IMR-90 (cell line): ENCODE measurements at regions not wholly inside any gene's neighbourhood (a gene's known extent, or its start where the extent isn't known, plus 50 kb on each side); places are given as distances from the start of the nearest gene placed in this dataset.

Source experiments
- ATAC-seq: fragments of 200-7000 bp; cut with Tn5 transposase; 2 replicates; pipeline ENCODE4 v1.9.1; 2020; ENCODE audit warnings: low read depth, mild to moderate bottlenecking, moderate library complexity
- BruUV-seq: library from RNA; stranded (reverse); fragments of 400-500 nt; replicated peaks from 2 replicates; lab custom pipeline; 2021; lab: Mats Ljungman, UMichigan
- CTCF ChIA-PET: fragments of 300-600 bp; formaldehyde crosslinking; extraction: SDS; loops from one replicate; lab custom pipeline; 2021; ENCODE audit warnings: antibody characterized with exemption; lab: Yijun Ruan, JAX
- POLR2A ChIA-PET: fragments of 300-600 bp; sonication (Branson Sonifier 250); formaldehyde crosslinking; loops from one replicate; lab custom pipeline; 2022; ENCODE audit warnings: antibody characterized with exemption; ENCODE audit not compliant: unreplicated experiment; lab: Charles Lee
- DNase-seq: peaks from one replicate; pipeline ENCODE4 v3.0.0; 2013
- H2AFZ ChIP-seq: replicated peaks from 2 replicates; pipeline ENCODE3; 2013; ENCODE audit warnings: low read length, mild to moderate bottlenecking; ENCODE audit not compliant: poor library complexity
- H2AK5ac ChIP-seq: 2 replicates; pipeline ENCODE4 v1.6.1; 2013; ENCODE audit warnings: low read depth, low read length, inconsistent platforms
- H2AK9ac ChIP-seq: replicated peaks from 2 replicates; pipeline ENCODE3; 2013; ENCODE audit warnings: mild to moderate bottlenecking, low read depth, low read length, moderate library complexity; ENCODE audit not compliant: poor library complexity
- H2BK120ac ChIP-seq: 2 replicates; pipeline ENCODE4 v1.6.1; 2013; ENCODE audit warnings: low read depth, low read length, inconsistent platforms
- H2BK15ac ChIP-seq: 3 replicates; pipeline ENCODE4 v1.6.1; 2013; ENCODE audit warnings: low read depth, low read length, inconsistent platforms
- H2BK20ac ChIP-seq: 2 replicates; pipeline ENCODE4 v1.6.1; 2013; ENCODE audit warnings: low read depth, mild to moderate bottlenecking, inconsistent platforms, low read length, moderate library complexity
- H2BK5ac ChIP-seq: 2 replicates; pipeline ENCODE4 v1.6.1; 2013; ENCODE audit warnings: mild to moderate bottlenecking, low read depth, low read length, inconsistent platforms; ENCODE audit not compliant: poor library complexity, severe bottlenecking
- H3K14ac ChIP-seq: replicated peaks from 2 replicates; pipeline ENCODE4 v1.6.1; 2013; ENCODE audit warnings: low read depth, low read length, inconsistent platforms
- H3K18ac ChIP-seq: 2 replicates; pipeline ENCODE4 v1.6.1; 2013; ENCODE audit warnings: low read depth, low read length, control low read depth
- H3K23ac ChIP-seq: 2 replicates; pipeline ENCODE4 v1.6.1; 2013; ENCODE audit warnings: low read depth, low read length, inconsistent platforms
- H3K27ac ChIP-seq: 2 replicates; pipeline ENCODE4 v1.5.1; 2013; ENCODE audit warnings: mild to moderate bottlenecking, control low read depth, low read length; ENCODE audit not compliant: insufficient read depth
- H3K27me3 ChIP-seq: 2 replicates; pipeline ENCODE4 v1.6.1; 2013; ENCODE audit warnings: low read length; ENCODE audit not compliant: control insufficient read depth, insufficient read depth
- H3K36me3 ChIP-seq: 2 replicates; pipeline ENCODE4 v1.6.1; 2013; ENCODE audit warnings: low read length, mixed read lengths; ENCODE audit not compliant: control insufficient read depth, insufficient read depth
- H3K4ac ChIP-seq: 2 replicates; pipeline ENCODE4 v1.6.1; 2013; ENCODE audit warnings: low read depth, low read length, inconsistent platforms
- H3K4me1 ChIP-seq: 2 replicates; pipeline ENCODE4 v1.6.1; 2013; ENCODE audit warnings: low read length, mixed read lengths; ENCODE audit not compliant: control insufficient read depth, insufficient read depth
- H3K4me2 ChIP-seq: 2 replicates; pipeline ENCODE4 v1.6.1; 2013; ENCODE audit warnings: low read depth, mild to moderate bottlenecking, control low read depth, low read length, moderate library complexity
- H3K4me3 ChIP-seq: 2 replicates; pipeline ENCODE4 v1.5.1; 2013; ENCODE audit warnings: low read depth, mild to moderate bottlenecking, control low read depth, low read length, moderate library complexity; ENCODE audit not compliant: insufficient read depth
- H3K56ac ChIP-seq: 2 replicates; pipeline ENCODE4 v1.6.1; 2013; ENCODE audit warnings: low read length, inconsistent platforms; ENCODE audit not compliant: insufficient read depth; ENCODE audit errors: extremely low read depth
- H3K79me1 ChIP-seq, 2 experiments: 2 replicates each; pipeline ENCODE4 v1.6.1; 2013; ENCODE audit warnings: low read length in 2 of 2, inconsistent platforms in 1 of 2, low read depth in 1 of 2
- H3K9ac ChIP-seq: 2 replicates; pipeline ENCODE4 v1.6.1; 2013; ENCODE audit warnings: low read depth, low read length, control low read depth
- H3K9me1 ChIP-seq: 2 replicates; pipeline ENCODE4 v1.6.1; 2013; ENCODE audit warnings: low read length, inconsistent platforms; ENCODE audit not compliant: insufficient read depth
- H3K9me3 ChIP-seq: 2 replicates; pipeline ENCODE4 v1.6.1; 2013; ENCODE audit warnings: low read length; ENCODE audit not compliant: control insufficient read depth, insufficient read depth
- H4K20me1 ChIP-seq: 2 replicates; pipeline ENCODE4 v1.6.1; 2013; ENCODE audit warnings: low read length, inconsistent platforms; ENCODE audit not compliant: insufficient read depth
- H4K5ac ChIP-seq: 2 replicates; pipeline ENCODE4 v1.6.1; 2013; ENCODE audit warnings: mild to moderate bottlenecking, low read depth, low read length, control low read depth
- H4K8ac ChIP-seq, 2 experiments: 2 replicates each; pipeline ENCODE4 v1.6.1; 2013; ENCODE audit warnings: low read depth in 2 of 2, low read length in 2 of 2, control low read depth in 1 of 2, inconsistent platforms in 1 of 2
- H4K91ac ChIP-seq: 2 replicates; pipeline ENCODE4 v1.6.1; 2013; ENCODE audit warnings: low read depth, low read length, inconsistent platforms; ENCODE audit not compliant: insufficient read depth
- BHLHE40 ChIP-seq: fragments of 150-350 bp; IDR thresholded peaks from 2 replicates; pipeline ENCODE4 v1.6.1; 2016; ENCODE audit warnings: mild to moderate bottlenecking, low read depth, low read length
- CEBPB ChIP-seq: IDR thresholded peaks from 2 replicates; pipeline ENCODE4 v1.6.1; 2012; ENCODE audit warnings: low read depth, low read length, improper control_type of control experiment
- CHD1 ChIP-seq: IDR thresholded peaks from 2 replicates; pipeline ENCODE4 v1.6.1; 2012; ENCODE audit warnings: low read depth, low read length, improper control_type of control experiment
- CTCF ChIP-seq: conservative IDR thresholded peaks from 2 replicates; pipeline ENCODE4 v1.5.1; 2012; ENCODE audit warnings: mild to moderate bottlenecking, low read depth, low read length, improper control_type of control experiment
- ELK1 ChIP-seq: fragments of 150-350 bp; IDR thresholded peaks from 2 replicates; pipeline ENCODE4 v1.6.1; 2016; ENCODE audit warnings: low read depth, mild to moderate bottlenecking, low read length, moderate library complexity, borderline replicate concordance
- FOS ChIP-seq: fragments of 150-350 bp; IDR thresholded peaks from 2 replicates; pipeline ENCODE4 v1.6.1; 2016; ENCODE audit warnings: low read depth, low read length
- MAZ ChIP-seq: IDR thresholded peaks from 2 replicates; pipeline ENCODE4 v1.6.1; 2012; ENCODE audit warnings: low read depth, mild to moderate bottlenecking, low read length, improper control_type of control experiment, moderate library complexity, borderline replicate concordance
- NFE2L2 ChIP-seq: fragments of 150-350 bp; IDR thresholded peaks from 2 replicates; pipeline ENCODE4 v1.6.1; 2016; ENCODE audit warnings: low read depth, mild to moderate bottlenecking, low read length
- POLR2A ChIP-seq: IDR thresholded peaks from 2 replicates; pipeline ENCODE4 v1.6.1; 2012; ENCODE audit warnings: mild to moderate bottlenecking, low read depth, low read length
- RAD21 ChIP-seq: IDR thresholded peaks from 2 replicates; pipeline ENCODE4 v1.6.1; 2012; ENCODE audit warnings: low read length, improper control_type of control experiment
- RCOR1 ChIP-seq: IDR thresholded peaks from 2 replicates; pipeline ENCODE4 v1.6.1; 2012; ENCODE audit warnings: mild to moderate bottlenecking, low read length, improper control_type of control experiment; ENCODE audit not compliant: insufficient replicate concordance
- USF2 ChIP-seq: fragments of 150-350 bp; IDR thresholded peaks from 2 replicates; pipeline ENCODE4 v1.6.1; 2017; ENCODE audit warnings: mild to moderate bottlenecking, antibody characterized with exemption, low read length, low read depth
- WGBS, 2 experiments: methylation state at CpG; one replicate each; pipeline versions ENCODE4 v1.1.5 to v1.1.7; 2013; ENCODE audit warnings: missing lambda C conversion rate in 2 of 2; ENCODE audit not compliant: insufficient read length in 1 of 2; ENCODE audit errors: extremely low coverage in 2 of 2; 5-methylcytosine and 5-hydroxymethylcytosine counted together
- dilution Hi-C: fragments of 300-500 bp; cut with HindIII; formaldehyde crosslinking; loops from one replicate; pipeline ENCODE4 v1.14.3; 2018; ENCODE audit warnings: low sequenced_read_pairs; ENCODE audit not compliant: unreplicated experiment
- in situ Hi-C: fragments of 300-500 bp; cut with MboI; formaldehyde crosslinking; loops from 3 replicates; pipeline ENCODE4 v1.14.3; 2019; ENCODE audit warnings: low sequenced_read_pairs, inconsistent platforms, mixed read lengths
- intact Hi-C: fragments of 100-400 bp; cut with micrococcal nuclease; formaldehyde crosslinking; loops from 2 replicates; pipeline ENCODE4 v1.10.0; 2022

- Histone ChIP-seq H2BK20ac (no peak overlapping the region), H3K27me3 (no peaks in the 10 kb centered on the region), H3K27ac (no peak overlapping the region), H2AK5ac (no peak overlapping the region), H3K23ac (no peak overlapping the region), H3K4me3 (no peak overlapping the region), H3K9me1 (no peaks in the 10 kb centered on the region), H3K36me3 (no peaks in the 10 kb centered on the region), H4K8ac (no peak overlapping the region), H3K4me1 (no peaks in the 10 kb centered on the region), H2AK9ac (no peak overlapping the region), H3K9ac (no peak overlapping the region), H3K4me2 (no peak overlapping the region), H4K91ac (no peak overlapping the region), H3K4ac (no peak overlapping the region), H2BK120ac (no peak overlapping the region), H4K5ac (no peak overlapping the region), H3K18ac (no peak overlapping the region), H2BK5ac (no peak overlapping the region), H3K79me1 (no peaks in the 10 kb centered on the region), H2AFZ (no peak overlapping the region), H3K9me3 (no peaks in the 10 kb centered on the region), H3K56ac (no peak overlapping the region), H2BK15ac (no peak overlapping the region), H4K20me1 (no peaks in the 10 kb centered on the region), H3K14ac (no peak overlapping the region)
- DNase-seq, result no peak
- intact Hi-C loops, result loop anchor here (10.0 kb wide), 1 partner anchor 1550 kb away; no protein-coding TSS in a partner anchor
- no CpG with 5 or more reads among the region's 1 CpG for WGBS, 2 experiments
- BruUV-seq, result no TSS peak
- ChIA-PET CTCF (interaction anchor here (0.6 kb wide), 1 partner anchor 817 kb away, joined by 3 read pairs; no protein-coding TSS in a partner anchor), POLR2A (no interaction called here)
- ATAC-seq, result no peak
- dilution Hi-C loops, result no loop called here
- TF ChIP-seq NFE2L2, result no peak
- no peak for TF ChIP-seq BHLHE40
- no peak for TF ChIP-seq CEBPB
- TF ChIP-seq FOS, result no peak
- TF ChIP-seq RAD21, result no peak
- no peak for TF ChIP-seq RCOR1
- TF ChIP-seq CTCF, result no peak
- TF ChIP-seq POLR2A, result no peak
- no peak for TF ChIP-seq CHD1
- no peak for TF ChIP-seq MAZ
- no peak for TF ChIP-seq USF2
- TF ChIP-seq ELK1, result no peak
- in situ Hi-C loops, result no loop called here
These were observed 296.7 kb upstream of the KCNH7 start for GRCh38 chr2:163135256-163135655.
